Posterior cingulate gyrus (tissue), 11 donors: ENCODE measurements at regions not wholly inside any gene's neighbourhood (a gene's known extent, or its start where the extent isn't known, plus 50 kb on each side); places are given as distances from the start of the nearest gene placed in this dataset.

Experiments
- DNase-seq, 10 donors: peaks; one replicate each; pipeline versions ENCODE4 v3.0.0 to v3.0.0-alpha.2; 2020 to 2021; ENCODE audit warnings: mixed read lengths in 3 of 10
- intact Hi-C: fragments of 100-400 bp; cut with DNase I; formaldehyde crosslinking; loops from one replicate; pipeline ENCODE4 v1.15.1; 2023

GRCh38 chr15:96261575-96262034, 68.9 kb upstream of the NR2F2 start:
- DNase-seq, result no peak
- intact Hi-C loops, result no loop called here

DNA sequence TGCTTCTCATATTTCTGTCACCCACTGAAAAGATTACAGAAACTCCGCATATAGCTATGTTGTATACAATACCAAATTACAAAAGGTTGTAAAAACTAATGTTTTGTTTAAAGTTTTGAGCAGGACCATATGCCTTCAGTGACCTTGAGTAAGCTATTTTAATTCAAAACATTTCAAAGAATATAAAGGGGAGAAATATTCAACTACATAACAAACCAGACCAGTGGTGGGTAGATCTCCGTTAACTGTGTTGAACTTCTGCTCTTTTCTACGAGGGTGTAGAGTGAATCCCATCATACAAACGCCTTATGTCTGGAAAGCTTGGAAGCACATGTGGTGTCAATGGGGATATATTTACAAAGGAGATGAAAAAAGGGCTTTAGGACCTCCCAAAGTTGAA, 68.4 kb upstream of the NR2F2 start:
- intact Hi-C loops, result no loop called here
- no peak for DNase-seq

GRCh38 chr15:96262549-96263489, 67.7 kb upstream of the NR2F2 start:
- DNase-seq, result no peak
- intact Hi-C loops, result no loop called here

DNA sequence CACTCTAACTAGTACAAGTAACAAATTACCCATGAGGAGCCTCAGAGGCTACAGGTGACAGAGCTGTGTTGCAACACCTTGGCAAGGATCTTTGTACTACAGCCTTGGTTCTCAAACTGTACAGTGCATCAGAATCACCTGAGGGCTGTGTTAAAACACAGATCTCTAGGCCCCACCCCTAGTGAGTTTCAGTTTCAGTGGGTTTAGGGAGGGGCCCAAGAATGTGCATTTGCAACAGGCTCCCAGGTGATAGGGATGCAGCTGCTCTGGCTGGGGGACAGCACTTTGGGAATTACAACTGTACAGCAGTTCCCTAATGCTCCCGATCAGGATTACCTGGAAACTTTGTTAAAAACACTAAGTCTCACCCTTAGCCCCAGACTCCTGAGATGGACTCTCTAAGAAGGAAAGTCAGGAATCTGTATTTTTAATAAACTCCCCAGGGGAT, 66.1 kb upstream of the NR2F2 start:
- no peak for DNase-seq
- intact Hi-C loops, result no loop called here

DNA sequence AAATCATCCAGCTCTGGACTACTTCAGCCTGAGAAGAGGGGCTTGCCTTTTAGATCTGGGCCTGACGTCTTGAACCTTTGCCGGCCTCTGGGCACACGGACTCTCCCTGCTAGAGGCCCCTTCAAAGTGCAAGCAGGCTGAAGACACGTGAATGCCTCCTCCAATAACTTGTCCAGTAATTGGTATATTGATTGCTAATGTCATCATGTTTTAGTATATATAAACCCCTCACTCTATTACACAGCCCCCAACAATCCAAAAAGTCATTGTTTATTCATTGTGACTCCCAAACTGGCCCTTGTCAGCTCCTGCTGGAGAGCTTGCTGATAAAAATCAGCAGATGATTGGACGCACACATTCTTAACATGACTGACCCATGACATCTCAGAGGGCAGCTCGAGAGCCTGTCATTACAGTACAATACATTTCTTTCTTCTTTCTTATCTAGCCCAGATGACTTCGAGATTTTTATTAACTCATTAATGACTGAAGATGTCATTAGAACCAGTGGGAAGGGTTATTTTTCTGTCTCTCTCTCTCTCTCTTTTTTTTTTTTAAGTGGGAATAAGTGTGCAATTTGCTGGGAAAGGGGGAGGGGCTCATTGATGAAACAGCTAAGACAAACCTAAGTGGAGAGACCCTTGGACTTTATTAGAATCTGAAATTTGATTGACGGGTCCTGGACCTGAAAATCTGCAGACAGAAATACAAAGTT, 65.5 kb upstream of the NR2F2 start:
- no peak for DNase-seq
- intact Hi-C loops, result no loop called here

- DNase-seq, result no peak
- intact Hi-C loops, result no loop called here
Observed at GRCh38 chr15:96266456-96266855, 64.0 kb upstream of the NR2F2 start.

GRCh38 chr15:96267463-96267862, 63.0 kb upstream of the NR2F2 start:
- no peak for DNase-seq
- intact Hi-C loops, result no loop called here

- DNase-seq, result no peak
- intact Hi-C loops, result no loop called here
Observed at GRCh38 chr15:96268442-96269204, 61.9 kb upstream of the NR2F2 start.

- intact Hi-C loops, result no loop called here
- DNase-seq, result no peak
Observed at GRCh38 chr15:96270581-96271172, 59.8 kb upstream of the NR2F2 start.

DNA sequence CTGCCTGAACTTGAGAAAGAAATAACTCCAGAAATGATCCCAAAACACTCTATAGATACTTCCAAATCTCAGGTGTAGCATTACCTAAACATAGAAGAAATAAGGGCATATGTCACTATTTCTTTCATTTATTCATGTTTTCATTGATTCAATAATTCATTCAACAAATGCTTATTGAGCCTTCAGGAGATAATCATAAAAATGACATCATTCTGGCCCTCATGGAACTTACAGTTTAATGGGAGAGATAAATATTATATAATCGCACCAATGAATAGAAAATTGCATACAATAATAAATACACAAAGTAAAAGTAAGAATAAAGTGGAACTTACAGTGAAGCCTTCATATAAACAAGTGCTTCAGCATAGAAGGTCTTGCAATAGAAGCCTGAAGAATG, 58.1 kb upstream of the NR2F2 start:
- DNase-seq, result no peak
- intact Hi-C loops, result no loop called here

- intact Hi-C loops, result no loop called here
- DNase-seq, result no peak
Observed at GRCh38 chr15:96273317-96274086, 57.0 kb upstream of the NR2F2 start.

GRCh38 chr15:96274087-96274440, 56.4 kb upstream of the NR2F2 start:
- no peak for DNase-seq
- intact Hi-C loops, result no loop called here

GRCh38 chr15:96274698-96275097, 55.8 kb upstream of the NR2F2 start:
- intact Hi-C loops, result no loop called here
- DNase-seq, result no peak

DNA sequence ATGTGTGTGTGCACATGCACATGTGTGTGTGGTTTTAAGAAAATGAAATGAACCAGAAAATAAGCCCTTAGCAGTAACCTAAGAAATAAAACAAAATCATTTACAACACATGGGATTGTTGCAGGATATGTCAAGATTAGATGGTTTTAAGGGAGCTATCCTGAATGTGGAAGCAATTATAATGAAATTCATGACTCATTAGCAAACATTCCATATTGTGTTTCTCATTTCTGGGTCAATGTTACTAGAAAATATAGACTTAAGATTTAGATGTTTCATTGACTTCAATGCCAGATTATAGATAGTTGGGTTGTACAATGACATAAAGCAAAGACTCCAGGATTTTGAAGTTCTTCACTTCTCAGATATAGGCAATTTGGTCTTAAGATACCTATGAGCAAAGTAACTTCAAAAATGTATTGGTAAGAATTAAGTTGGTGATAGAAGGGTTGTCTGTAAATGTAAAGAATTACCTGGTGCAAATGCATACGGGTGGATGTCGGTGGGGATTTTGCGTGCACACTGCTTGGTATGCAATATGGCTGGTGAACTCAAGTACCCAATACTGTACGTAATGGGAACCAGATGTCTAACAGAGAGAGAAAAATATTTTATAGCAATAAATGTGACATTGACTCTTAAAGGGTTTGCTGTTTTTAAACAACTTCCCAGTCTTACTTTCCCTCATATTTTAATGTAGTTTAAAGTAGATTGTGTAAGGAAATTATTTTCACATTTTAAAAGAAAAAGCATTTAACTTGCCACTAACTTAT, 53.9 kb upstream of the NR2F2 start:
- DNase-seq, result no peak
- intact Hi-C loops, result no loop called here
